ENCODE measurements at regions not wholly inside any gene's neighbourhood (a gene's known extent, or its start where the extent isn't known, plus 50 kb on each side); places are given as distances from the start of the nearest gene placed in this dataset.

GRCh38 chr14:61961369-61961768, 199.1 kb downstream of the SNAPC1 start:
- TF ChIP-seq POLR2A (IDR thresholded peaks at IDR 0.05; ENCODE audit: low read depth, low read length), result no peak
- no peak for TF ChIP-seq POU2F2 (IDR thresholded peaks at IDR 0.05; ENCODE audit: low read depth, low read length)
- no peak for TF ChIP-seq TAF1 (IDR thresholded peaks at IDR 0.05; ENCODE audit: low read depth, low read length)

All from GM12891 (cell line).